HL-60 (cell line): ENCODE measurements at regions not wholly inside any gene's neighbourhood (a gene's known extent, or its start where the extent isn't known, plus 50 kb on each side); places are given as distances from the start of the nearest gene placed in this dataset.

Experiments
- DNase-seq, 2 experiments: peaks; one replicate each; pipeline ENCODE4 v3.0.0-alpha.2; 2010 to 2020; ENCODE audit warnings: low read depth in 1 of 2, low spot score in 1 of 2
- H3K27ac ChIP-seq: fragments of 250-450 bp; sonication (Bioruptor Pico); replicated peaks from 2 replicates; pipeline ENCODE4 v1.5.1; 2020; ENCODE audit warnings: mild to moderate bottlenecking, moderate library complexity
- H3K27me3 ChIP-seq: fragments of 250-450 bp; sonication (Bioruptor Pico); 2 replicates; pipeline ENCODE4 v1.5.1; 2021; ENCODE audit warnings: mild to moderate bottlenecking, moderate library complexity; ENCODE audit not compliant: insufficient read depth, poor library complexity, severe bottlenecking
- H3K4me3 ChIP-seq: replicated peaks from 2 replicates; pipeline ENCODE4 v1.5.1; 2011; ENCODE audit warnings: mild to moderate bottlenecking, control low read depth, low read length; ENCODE audit not compliant: insufficient read depth
- CTCF ChIP-seq: IDR thresholded peaks from one replicate; pipeline ENCODE4 v1.5.1; 2011; ENCODE audit warnings: low read length, control low read depth, inconsistent platforms; ENCODE audit not compliant: insufficient read depth
- GABPA ChIP-seq: IDR thresholded peaks from 2 replicates; pipeline ENCODE4 v1.6.1; 2012; ENCODE audit warnings: low read depth
- POLR2AphosphoS5 ChIP-seq: IDR thresholded peaks from 2 replicates; pipeline ENCODE4 v1.6.1; 2012; ENCODE audit warnings: low read depth
- REST ChIP-seq: IDR thresholded peaks from 2 replicates; pipeline ENCODE4 v1.6.1; 2012; ENCODE audit warnings: low read depth; ENCODE audit not compliant: insufficient replicate concordance
- SPI1 ChIP-seq: IDR thresholded peaks from 2 replicates; pipeline ENCODE4 v1.6.1; 2012; ENCODE audit warnings: low read depth, mild to moderate bottlenecking, borderline replicate concordance

GRCh38 chr9:4421847-4422246, 68.4 kb upstream of the SLC1A1 start:
- Histone ChIP-seq H3K4me3 (no peak overlapping the region), H3K27ac (no peak overlapping the region), H3K27me3 (peaks cover 4% of the 10 kb centered on the region)
- DNase-seq, result no peak
- TF ChIP-seq REST, result no peak
- no peak for TF ChIP-seq POLR2AphosphoS5
- no peak for TF ChIP-seq SPI1
- no peak for TF ChIP-seq CTCF
- TF ChIP-seq GABPA, result no peak

GRCh38 chr9:4420351-4420750, 69.9 kb upstream of the SLC1A1 start:
- no peak for DNase-seq
- no peak overlapping the region for H3K4me3 ChIP-seq

More at GRCh38 chr9:4420351-4420750, 69.9 kb upstream of the SLC1A1 start:
- TF ChIP-seq SPI1 (no peak), CTCF (no peak), GABPA (no peak), REST (no peak), POLR2AphosphoS5 (no peak)
- Histone ChIP-seq H3K27ac (no peak overlapping the region), H3K27me3 (peaks cover 4% of the 10 kb centered on the region)
